RWPE1 (cell line): ENCODE measurements at regions not wholly inside any gene's neighbourhood (a gene's known extent, or its start where the extent isn't known, plus 50 kb on each side); places are given as distances from the start of the nearest gene placed in this dataset.

Source experiments
- CTCF ChIA-PET: fragments of 350-600 bp; sonication (Branson Sonifier 250); formaldehyde crosslinking; extraction: SDS; loops from one replicate; lab custom pipeline; 2021; lab: Yijun Ruan, JAX
- POLR2A ChIA-PET: fragments of 400-600 bp; formaldehyde crosslinking; extraction: SDS; loops from one replicate; lab custom pipeline; 2020; ENCODE audit warnings: antibody characterized with exemption; ENCODE audit not compliant: low non-redundant PET; lab: Yijun Ruan, JAX
- DNase-seq: peaks from one replicate; pipeline ENCODE4 v3.0.0; 2012; ENCODE audit warnings: low spot score
- H3K27ac ChIP-seq: fragments of 450-650 bp; 2 replicates; pipeline ENCODE4 v1.5.1; 2017
- TF ChIP-seq, protein P1 (sequence below): fragments of 450-650 bp; conservative IDR thresholded peaks from 2 replicates; pipeline ENCODE4 v1.5.1; 2017; ENCODE audit warnings: low read depth, mild to moderate bottlenecking

DNA sequence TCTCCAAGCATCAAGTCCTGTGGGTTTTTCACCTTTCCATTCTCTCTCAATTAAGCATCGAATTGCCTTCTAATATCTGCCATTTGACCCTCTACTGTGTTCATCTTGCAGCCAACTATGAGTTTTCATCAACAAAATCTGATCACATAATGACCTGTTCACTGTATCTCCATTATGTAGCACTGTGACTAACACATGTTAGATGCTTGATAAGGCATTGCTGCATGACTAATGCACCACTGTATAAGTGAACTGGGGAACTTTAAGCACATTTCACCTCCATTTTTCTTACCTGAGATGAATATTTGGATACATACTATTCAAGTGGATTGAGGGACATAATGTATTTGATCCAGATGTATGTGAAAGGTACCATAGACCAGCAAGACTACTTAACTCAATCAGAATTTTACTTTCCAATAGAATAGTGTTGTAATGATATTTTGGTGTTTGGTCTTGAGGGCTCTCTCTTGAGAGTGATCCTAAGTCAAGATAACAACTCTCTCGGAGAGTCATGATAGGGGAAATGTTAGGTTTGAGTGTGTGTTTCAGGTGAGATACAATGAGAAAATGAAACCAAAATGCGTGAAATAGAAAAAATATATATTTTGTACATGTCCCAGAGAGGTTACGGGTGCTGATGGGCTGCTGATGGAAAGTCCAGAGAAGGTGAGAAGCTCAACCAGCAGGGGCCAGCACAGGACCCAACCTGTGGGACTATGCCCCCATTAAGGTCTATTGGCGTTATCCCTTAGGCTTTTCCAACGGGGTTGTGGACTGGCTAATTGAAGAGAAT is 60.2 kb upstream of the HS3ST1 start:
- TF ChIP-seq, protein P1, sequence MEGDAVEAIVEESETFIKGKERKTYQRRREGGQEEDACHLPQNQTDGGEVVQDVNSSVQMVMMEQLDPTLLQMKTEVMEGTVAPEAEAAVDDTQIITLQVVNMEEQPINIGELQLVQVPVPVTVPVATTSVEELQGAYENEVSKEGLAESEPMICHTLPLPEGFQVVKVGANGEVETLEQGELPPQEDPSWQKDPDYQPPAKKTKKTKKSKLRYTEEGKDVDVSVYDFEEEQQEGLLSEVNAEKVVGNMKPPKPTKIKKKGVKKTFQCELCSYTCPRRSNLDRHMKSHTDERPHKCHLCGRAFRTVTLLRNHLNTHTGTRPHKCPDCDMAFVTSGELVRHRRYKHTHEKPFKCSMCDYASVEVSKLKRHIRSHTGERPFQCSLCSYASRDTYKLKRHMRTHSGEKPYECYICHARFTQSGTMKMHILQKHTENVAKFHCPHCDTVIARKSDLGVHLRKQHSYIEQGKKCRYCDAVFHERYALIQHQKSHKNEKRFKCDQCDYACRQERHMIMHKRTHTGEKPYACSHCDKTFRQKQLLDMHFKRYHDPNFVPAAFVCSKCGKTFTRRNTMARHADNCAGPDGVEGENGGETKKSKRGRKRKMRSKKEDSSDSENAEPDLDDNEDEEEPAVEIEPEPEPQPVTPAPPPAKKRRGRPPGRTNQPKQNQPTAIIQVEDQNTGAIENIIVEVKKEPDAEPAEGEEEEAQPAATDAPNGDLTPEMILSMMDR, result no peak
- no peak for DNase-seq
- ChIA-PET POLR2A (no interaction called here), CTCF (interaction anchor here (0.6 kb wide), 1 partner anchor 579 kb away, joined by 3 read pairs; no protein-coding TSS in a partner anchor)
- no peak overlapping the region for H3K27ac ChIP-seq

DNA sequence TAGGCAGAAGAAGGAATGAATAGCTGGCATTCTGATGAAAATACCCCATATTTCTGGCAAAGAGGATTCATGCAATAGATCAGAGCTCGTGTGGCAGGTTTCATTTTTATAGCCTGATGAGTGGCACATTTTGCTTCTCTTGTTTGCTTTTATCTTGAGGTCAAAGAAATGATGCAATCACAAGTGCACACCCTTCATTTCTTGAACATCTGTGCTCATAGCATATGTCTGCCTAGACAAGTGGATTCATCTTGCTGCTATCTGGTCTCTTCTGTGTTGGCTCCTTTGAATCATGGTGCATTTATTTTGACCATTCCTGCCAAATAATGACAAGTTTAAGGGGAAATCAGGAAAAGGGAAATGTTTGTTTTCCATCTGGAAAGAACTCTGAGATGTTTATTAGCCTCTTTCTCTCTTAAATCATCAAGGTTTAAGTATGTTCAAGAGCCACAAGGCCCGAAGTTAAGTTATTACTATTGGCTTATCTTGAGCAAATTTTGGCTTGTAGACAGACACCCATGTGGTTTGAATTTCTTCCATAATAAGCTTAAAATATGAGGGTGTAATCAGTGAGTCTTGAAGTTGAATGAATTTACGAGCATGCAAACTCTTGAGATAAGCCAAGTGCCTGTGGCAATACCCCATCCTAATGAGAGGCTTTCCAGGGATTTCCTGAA is 59.3 kb upstream of the HS3ST1 start:
- ChIA-PET CTCF (no interaction called here), POLR2A (no interaction called here)
- TF ChIP-seq, protein P1, result no peak
- no peak overlapping the region for H3K27ac ChIP-seq
- no peak for DNase-seq

DNA sequence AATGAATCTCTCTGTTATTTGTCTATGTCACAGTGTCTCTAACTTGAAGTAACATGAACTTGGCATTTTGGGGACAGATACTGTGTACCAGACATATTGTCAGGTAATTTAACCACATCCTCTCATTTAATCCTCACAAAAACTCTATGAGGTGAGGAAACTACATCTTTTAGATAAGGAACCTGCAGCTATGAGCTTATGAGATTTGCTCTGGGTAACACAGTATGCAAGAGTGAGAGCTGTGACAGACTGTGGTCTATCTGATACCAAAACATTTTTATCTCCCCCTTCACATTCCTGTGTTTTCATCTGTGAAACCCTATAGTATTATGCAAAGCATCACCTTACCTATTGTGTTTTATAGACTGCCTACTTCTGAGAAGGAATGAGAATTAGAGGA is 58.4 kb upstream of the HS3ST1 start:
- H3K27ac ChIP-seq, result no peak overlapping the region
- POLR2A ChIA-PET, result no interaction called here
- TF ChIP-seq, protein P1, result no peak
- DNase-seq, result no peak
- CTCF ChIA-PET, result no interaction called here

DNA sequence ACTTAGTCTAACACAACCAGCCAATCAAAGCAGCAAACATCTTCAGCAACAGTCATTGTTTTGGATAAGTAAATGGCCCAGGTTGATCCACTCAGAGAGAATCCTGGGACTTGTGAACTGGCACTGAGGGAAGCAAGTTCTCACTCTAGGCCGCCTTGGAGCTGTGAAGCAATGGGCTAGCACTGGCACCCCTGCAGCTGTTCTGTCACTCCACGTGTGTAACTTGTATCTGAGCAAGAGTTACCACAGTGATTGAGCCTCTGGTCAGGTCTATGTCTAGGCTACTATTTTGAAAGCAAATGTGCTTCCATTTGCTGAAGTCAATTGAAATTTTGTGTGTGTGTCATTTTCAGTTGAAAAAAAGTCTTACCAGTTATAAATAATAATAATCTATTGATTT is 57.2 kb upstream of the HS3ST1 start:
- no peak overlapping the region for H3K27ac ChIP-seq
- TF ChIP-seq, protein P1, result no peak
- DNase-seq, result no peak
- CTCF ChIA-PET, result no interaction called here
- POLR2A ChIA-PET, result no interaction called here

DNA sequence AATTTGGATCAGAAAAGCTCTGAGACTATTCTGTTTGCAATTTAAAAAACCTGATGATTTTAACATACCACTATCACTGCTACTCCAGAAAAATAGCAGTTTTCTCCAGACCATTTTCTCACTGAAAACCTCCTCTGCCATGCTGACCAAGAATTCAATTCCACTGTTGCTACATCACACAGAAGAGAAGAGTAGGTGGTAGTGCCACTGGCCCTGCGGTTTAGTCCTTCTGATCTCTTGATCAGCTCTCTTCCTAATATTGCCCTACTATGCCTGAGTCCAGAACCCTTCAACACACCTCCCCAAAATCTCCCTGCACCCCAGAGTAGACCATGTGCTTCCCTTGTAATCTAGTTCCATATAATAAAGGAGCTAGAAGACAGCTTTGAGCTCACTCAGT is 55.8 kb upstream of the HS3ST1 start:
- TF ChIP-seq, protein P1, result no peak
- ChIA-PET POLR2A (no interaction called here), CTCF (interaction anchor here (0.6 kb wide), 1 partner anchor 189 kb away, joined by 5 read pairs; no protein-coding TSS in a partner anchor)
- H3K27ac ChIP-seq, result no peak overlapping the region
- no peak for DNase-seq

DNA sequence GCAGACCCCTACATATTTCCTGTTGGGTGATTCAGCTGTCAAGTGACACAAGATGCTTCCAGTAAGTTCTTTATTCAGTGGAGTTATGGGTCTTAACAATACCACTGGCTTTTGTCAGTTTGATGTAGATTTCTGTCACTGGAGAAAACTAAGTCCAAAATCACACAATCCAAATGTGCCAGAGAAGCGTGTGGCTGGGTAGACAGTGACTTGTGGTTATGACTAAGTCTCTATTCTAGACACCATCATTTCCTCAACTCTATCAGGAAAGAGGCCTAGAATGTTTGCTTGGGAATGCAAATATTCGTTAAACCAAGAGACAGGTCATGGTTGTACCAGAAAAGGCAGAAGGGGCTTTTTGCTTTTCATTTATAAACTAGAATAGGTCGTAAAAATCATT is 54.4 kb upstream of the HS3ST1 start:
- H3K27ac ChIP-seq, result no peak overlapping the region
- TF ChIP-seq, protein P1, result no peak
- POLR2A ChIA-PET, result no interaction called here
- DNase-seq, result no peak
- CTCF ChIA-PET, result no interaction called here
